ENCODE measurements at regions not wholly inside any gene's neighbourhood (a gene's known extent, or its start where the extent isn't known, plus 50 kb on each side); places are given as distances from the start of the nearest gene placed in this dataset.

GRCh38 chr5:167029488-167029887 is 1262.0 kb upstream of the WWC1 start:
- no peak overlapping the region for H3K4me3 Mint-ChIP-seq

GRCh38 chr5:167030500-167031120 is 1260.8 kb upstream of the WWC1 start:
- no peaks in the 10 kb centered on the region for H3K36me3 Mint-ChIP-seq
- H3K9me3 Mint-ChIP-seq (ENCODE audit: low read depth): peaks cover 3% of the 10 kb centered on the region
- H3K4me1 Mint-ChIP-seq (ENCODE audit: low read depth): no peaks in the 10 kb centered on the region
- no peak overlapping the region for H3K27ac Mint-ChIP-seq
- H3K27me3 Mint-ChIP-seq: no peaks in the 10 kb centered on the region
- no peak overlapping the region for H3K4me3 Mint-ChIP-seq

More at GRCh38 chr5:167029488-167029887, 1262.0 kb upstream of the WWC1 start:
- no peaks in the 10 kb centered on the region for H3K4me1 Mint-ChIP-seq (ENCODE audit: low read depth)
- H3K27me3 Mint-ChIP-seq: no peaks in the 10 kb centered on the region
- peaks cover 3% of the 10 kb centered on the region for H3K9me3 Mint-ChIP-seq (ENCODE audit: low read depth)
- no peaks in the 10 kb centered on the region for H3K36me3 Mint-ChIP-seq
- no peak overlapping the region for H3K27ac Mint-ChIP-seq

- no peaks in the 10 kb centered on the region for H3K27me3 Mint-ChIP-seq
- no peak overlapping the region for H3K4me3 Mint-ChIP-seq
- no peak overlapping the region for H3K27ac Mint-ChIP-seq
- peaks cover 8% of the 10 kb centered on the region for H3K9me3 Mint-ChIP-seq (ENCODE audit: low read depth)
- H3K36me3 Mint-ChIP-seq: no peaks in the 10 kb centered on the region
- H3K4me1 Mint-ChIP-seq (ENCODE audit: low read depth): no peaks in the 10 kb centered on the region
Measured at GRCh38 chr5:167036585-167036984, 1254.9 kb upstream of the WWC1 start.

GRCh38 chr5:167049043-167049663 is 1242.3 kb upstream of the WWC1 start:
- H3K27ac Mint-ChIP-seq: no peak overlapping the region
- no peak overlapping the region for H3K4me3 Mint-ChIP-seq
- H3K36me3 Mint-ChIP-seq: no peaks in the 10 kb centered on the region
- no peaks in the 10 kb centered on the region for H3K27me3 Mint-ChIP-seq
- no peaks in the 10 kb centered on the region for H3K9me3 Mint-ChIP-seq (ENCODE audit: low read depth)
- no peaks in the 10 kb centered on the region for H3K4me1 Mint-ChIP-seq (ENCODE audit: low read depth)

- H3K4me3 Mint-ChIP-seq: no peak overlapping the region
- no peaks in the 10 kb centered on the region for H3K36me3 Mint-ChIP-seq
- H3K27me3 Mint-ChIP-seq: no peaks in the 10 kb centered on the region
- no peak overlapping the region for H3K27ac Mint-ChIP-seq
- no peaks in the 10 kb centered on the region for H3K9me3 Mint-ChIP-seq (ENCODE audit: low read depth)
- H3K4me1 Mint-ChIP-seq (ENCODE audit: low read depth): no peaks in the 10 kb centered on the region
Measured at GRCh38 chr5:167049771-167050567, 1241.5 kb upstream of the WWC1 start.

GRCh38 chr5:167050568-167051401 is 1240.7 kb upstream of the WWC1 start:
- peaks cover 3% of the 10 kb centered on the region for H3K9me3 Mint-ChIP-seq (ENCODE audit: low read depth)
- H3K4me3 Mint-ChIP-seq: no peak overlapping the region
- H3K36me3 Mint-ChIP-seq: no peaks in the 10 kb centered on the region
- no peaks in the 10 kb centered on the region for H3K27me3 Mint-ChIP-seq
- no peaks in the 10 kb centered on the region for H3K4me1 Mint-ChIP-seq (ENCODE audit: low read depth)
- no peak overlapping the region for H3K27ac Mint-ChIP-seq

GRCh38 chr5:167051402-167051768 is 1240.1 kb upstream of the WWC1 start:
- Mint-ChIP-seq H3K4me1 (ENCODE audit: low read depth) (no peaks in the 10 kb centered on the region), H3K36me3 (no peaks in the 10 kb centered on the region), H3K27me3 (no peaks in the 10 kb centered on the region), H3K27ac (no peak overlapping the region), H3K4me3 (no peak overlapping the region), H3K9me3 (ENCODE audit: low read depth) (peaks cover 6% of the 10 kb centered on the region)

GRCh38 chr5:167052791-167053190 is 1238.7 kb upstream of the WWC1 start:
- H3K27ac Mint-ChIP-seq: no peak overlapping the region

GRCh38 chr5:167057665-167058064 is 1233.8 kb upstream of the WWC1 start:
- H3K4me3 Mint-ChIP-seq: no peak overlapping the region
- H3K36me3 Mint-ChIP-seq: no peaks in the 10 kb centered on the region
- no peaks in the 10 kb centered on the region for H3K4me1 Mint-ChIP-seq (ENCODE audit: low read depth)
- no peak overlapping the region for H3K27ac Mint-ChIP-seq
- no peaks in the 10 kb centered on the region for H3K27me3 Mint-ChIP-seq
- H3K9me3 Mint-ChIP-seq (ENCODE audit: low read depth): peaks cover 6% of the 10 kb centered on the region

More at GRCh38 chr5:167052791-167053190, 1238.7 kb upstream of the WWC1 start:
- Mint-ChIP-seq H3K4me3 (no peak overlapping the region), H3K27me3 (no peaks in the 10 kb centered on the region), H3K36me3 (no peaks in the 10 kb centered on the region), H3K9me3 (ENCODE audit: low read depth) (peaks cover 6% of the 10 kb centered on the region), H3K4me1 (ENCODE audit: low read depth) (no peaks in the 10 kb centered on the region)

- Mint-ChIP-seq H3K4me3 (no peak overlapping the region), H3K27me3 (no peaks in the 10 kb centered on the region), H3K36me3 (no peaks in the 10 kb centered on the region), H3K27ac (no peak overlapping the region), H3K4me1 (ENCODE audit: low read depth) (no peaks in the 10 kb centered on the region), H3K9me3 (ENCODE audit: low read depth) (no peaks in the 10 kb centered on the region)
Measured at GRCh38 chr5:167061695-167062094, 1229.8 kb upstream of the WWC1 start.

- Mint-ChIP-seq H3K4me1 (ENCODE audit: low read depth) (no peaks in the 10 kb centered on the region), H3K27me3 (no peaks in the 10 kb centered on the region), H3K9me3 (ENCODE audit: low read depth) (no peaks in the 10 kb centered on the region), H3K27ac (no peak overlapping the region), H3K36me3 (no peaks in the 10 kb centered on the region), H3K4me3 (no peak overlapping the region)
Measured at GRCh38 chr5:167063116-167063515, 1228.3 kb upstream of the WWC1 start.

GRCh38 chr5:167063788-167064187 is 1227.7 kb upstream of the WWC1 start:
- Mint-ChIP-seq H3K9me3 (ENCODE audit: low read depth) (no peaks in the 10 kb centered on the region), H3K27ac (no peak overlapping the region), H3K36me3 (no peaks in the 10 kb centered on the region), H3K4me1 (ENCODE audit: low read depth) (no peaks in the 10 kb centered on the region), H3K4me3 (no peak overlapping the region), H3K27me3 (no peaks in the 10 kb centered on the region)

- Mint-ChIP-seq H3K9me3 (ENCODE audit: low read depth) (no peaks in the 10 kb centered on the region), H3K4me3 (no peak overlapping the region), H3K36me3 (no peaks in the 10 kb centered on the region), H3K4me1 (ENCODE audit: low read depth) (no peaks in the 10 kb centered on the region), H3K27me3 (no peaks in the 10 kb centered on the region), H3K27ac (no peak overlapping the region)
Measured at GRCh38 chr5:167064198-167064776, 1227.2 kb upstream of the WWC1 start.

GRCh38 chr5:167065794-167066193 is 1225.7 kb upstream of the WWC1 start:
- H3K4me3 Mint-ChIP-seq: no peak overlapping the region
- H3K4me1 Mint-ChIP-seq (ENCODE audit: low read depth): no peaks in the 10 kb centered on the region
- no peaks in the 10 kb centered on the region for H3K36me3 Mint-ChIP-seq
- no peak overlapping the region for H3K27ac Mint-ChIP-seq
- no peaks in the 10 kb centered on the region for H3K9me3 Mint-ChIP-seq (ENCODE audit: low read depth)
- no peaks in the 10 kb centered on the region for H3K27me3 Mint-ChIP-seq
